Germinal center (tissue), 1 donor: ENCODE measurements at regions not wholly inside any gene's neighbourhood (a gene's known extent, or its start where the extent isn't known, plus 50 kb on each side); places are given as distances from the start of the nearest gene placed in this dataset.

Experiments used
- DNase-seq: peaks from one replicate; pipeline ENCODE4 v3.0.0; 2012; ENCODE audit warnings: mixed read lengths, low spot score

- DNase-seq: no peak
Observed at GRCh38 chr12:77352946-77353345, 287.6 kb upstream of the E2F7 start.

GRCh38 chr12:77351860-77352259 lies 286.5 kb upstream of the E2F7 start:
- DNase-seq: no peak

- DNase-seq: no peak
Observed at GRCh38 chr12:77349689-77350370, 284.5 kb upstream of the E2F7 start.

GRCh38 chr12:77347017-77347416 lies 281.6 kb upstream of the E2F7 start:
- no peak for DNase-seq

GRCh38 chr12:77345336-77345735 lies 280.0 kb upstream of the E2F7 start:
- no peak for DNase-seq

GRCh38 chr12:77344651-77345050 lies 279.3 kb upstream of the E2F7 start:
- DNase-seq: no peak

GRCh38 chr12:77343291-77343690 lies 277.9 kb upstream of the E2F7 start:
- DNase-seq: no peak

- no peak for DNase-seq
Observed at GRCh38 chr12:77342253-77342652, 276.9 kb upstream of the E2F7 start.

- DNase-seq: no peak
Observed at GRCh38 chr12:77339610-77340009, 274.2 kb upstream of the E2F7 start.

- DNase-seq: no peak
Observed at GRCh38 chr12:77337362-77337761, 272.0 kb upstream of the E2F7 start.

GRCh38 chr12:77334806-77335205 lies 269.4 kb upstream of the E2F7 start:
- no peak for DNase-seq

GRCh38 chr12:77328326-77328725 lies 263.0 kb upstream of the E2F7 start:
- no peak for DNase-seq

GRCh38 chr12:77325511-77326236 lies 260.3 kb upstream of the E2F7 start:
- no peak for DNase-seq

GRCh38 chr12:77324763-77325468 lies 259.5 kb upstream of the E2F7 start:
- DNase-seq: peak; percentile 52

- DNase-seq: no peak
Observed at GRCh38 chr12:77324416-77324762, 259.0 kb upstream of the E2F7 start.

GRCh38 chr12:77323788-77324415 lies 258.5 kb upstream of the E2F7 start:
- DNase-seq: no peak

- no peak for DNase-seq
Observed at GRCh38 chr12:77319166-77319565, 253.8 kb upstream of the E2F7 start.

GRCh38 chr12:77315407-77315806 lies 250.0 kb upstream of the E2F7 start:
- DNase-seq: no peak

- DNase-seq: no peak
Observed at GRCh38 chr12:77314378-77315052, 249.1 kb upstream of the E2F7 start.

GRCh38 chr12:77308056-77308455 lies 242.7 kb upstream of the E2F7 start:
- no peak for DNase-seq

- no peak for DNase-seq
Observed at GRCh38 chr12:77300811-77301210, 235.4 kb upstream of the E2F7 start.
